HEK293 (cell line): ENCODE measurements at regions not wholly inside any gene's neighbourhood (a gene's known extent, or its start where the extent isn't known, plus 50 kb on each side); places are given as distances from the start of the nearest gene placed in this dataset.

Source experiments
- CTCF ChIA-PET: fragments of 350-600 bp; formaldehyde crosslinking; extraction: SDS; loops from one replicate; lab custom pipeline; 2021; ENCODE audit warnings: antibody characterized with exemption; lab: Yijun Ruan, JAX
- POLR2A ChIA-PET: fragments of 300-600 bp; formaldehyde crosslinking; extraction: SDS; loops from one replicate; lab custom pipeline; 2020; ENCODE audit warnings: antibody characterized with exemption, inconsistent platforms; lab: Yijun Ruan, JAX
- H3K27ac ChIP-seq: fragments of 200-500 bp; sonication (Bioruptor generic); 2 replicates; pipeline ENCODE4 v1.5.1; 2014; ENCODE audit warnings: low read depth, low read length, control low read depth, inconsistent platforms; ENCODE audit errors: extremely low read depth
- H3K36me3 ChIP-seq, 2 experiments: fragments of 200-500 bp in 1 of 2; sonication (Bioruptor generic) in 1 of 2; 1 replicate in 1 of 2; 2 replicates in 1 of 2; pipeline ENCODE4 v1.5.1; 2014 to 2017; ENCODE audit warnings: inconsistent platforms in 2 of 2, low read length in 2 of 2; ENCODE audit not compliant: control insufficient read depth in 2 of 2, insufficient read depth in 1 of 2
- H3K4me1 ChIP-seq: fragments of 200-500 bp; sonication (Bioruptor generic); 2 replicates; pipeline ENCODE4 v1.5.1; 2014; ENCODE audit warnings: mild to moderate bottlenecking, low read length, inconsistent platforms; ENCODE audit not compliant: control insufficient read depth, insufficient read depth
- H3K4me3 ChIP-seq: 2 replicates; pipeline ENCODE4 v1.5.1; 2011; ENCODE audit warnings: low read depth, mild to moderate bottlenecking, control low read depth, low read length, moderate library complexity
- H3K9me3 ChIP-seq: fragments of 200-500 bp; sonication (Bioruptor generic); 2 replicates; pipeline ENCODE4 v1.5.1; 2014; ENCODE audit warnings: low read depth, low read length, inconsistent platforms; ENCODE audit not compliant: control insufficient read depth, insufficient read depth
- GLIS1 ChIP-seq: fragments of 450-650 bp; formaldehyde crosslinking; IDR thresholded peaks from 2 replicates; pipeline ENCODE4 v1.5.1; 2016; ENCODE audit warnings: missing biosample characterization, missing genetic modification characterization
- HOXA7 ChIP-seq: sonication (generic); formaldehyde crosslinking; IDR thresholded peaks from 2 replicates; pipeline ENCODE4 v1.8.1; 2022; ENCODE audit warnings: missing genetic modification reagents, borderline replicate concordance
- HOXD13 ChIP-seq: sonication (generic); formaldehyde crosslinking; IDR thresholded peaks from 2 replicates; pipeline ENCODE4 v1.8.0; 2022; ENCODE audit warnings: missing genetic modification reagents, borderline replicate concordance
- KLF7 ChIP-seq: fragments of 450-650 bp; formaldehyde crosslinking; IDR thresholded peaks from 2 replicates; pipeline ENCODE4 v1.5.1; 2016; ENCODE audit warnings: missing biosample characterization, missing genetic modification characterization, borderline replicate concordance
- MYNN ChIP-seq: fragments of 450-650 bp; formaldehyde crosslinking; IDR thresholded peaks from 2 replicates; pipeline ENCODE4 v1.5.1; 2016; ENCODE audit warnings: missing biosample characterization, missing genetic modification characterization, borderline replicate concordance
- REST ChIP-seq: fragments of 450-650 bp; formaldehyde crosslinking; IDR thresholded peaks from 2 replicates; pipeline ENCODE4 v1.5.1; 2016; ENCODE audit warnings: missing biosample characterization, missing genetic modification characterization
- ZFP69B ChIP-seq: fragments of 450-650 bp; formaldehyde crosslinking; IDR thresholded peaks from 2 replicates; pipeline ENCODE4 v1.5.1; 2016; ENCODE audit warnings: missing biosample characterization, missing genetic modification characterization
- ZNF112 ChIP-seq: fragments of 450-650 bp; formaldehyde crosslinking; IDR thresholded peaks from 2 replicates; pipeline ENCODE4 v1.5.0; 2017; ENCODE audit warnings: missing biosample characterization, missing genetic modification characterization
- ZNF140 ChIP-seq: fragments of 450-650 bp; formaldehyde crosslinking; IDR thresholded peaks from 2 replicates; pipeline ENCODE4 v1.5.1; 2016; ENCODE audit warnings: missing biosample characterization, missing genetic modification characterization
- ZNF146 ChIP-seq: fragments of 450-650 bp; formaldehyde crosslinking; IDR thresholded peaks from 2 replicates; pipeline ENCODE4 v1.5.1; 2016; ENCODE audit warnings: missing biosample characterization, missing genetic modification characterization
- ZNF19 ChIP-seq: fragments of 450-650 bp; formaldehyde crosslinking; IDR thresholded peaks from 2 replicates; pipeline ENCODE4; 2016; ENCODE audit warnings: missing biosample characterization, missing genetic modification characterization, low read depth
- ZNF214 ChIP-seq: fragments of 450-650 bp; formaldehyde crosslinking; IDR thresholded peaks from 2 replicates; pipeline ENCODE4 v1.5.1; 2017; ENCODE audit warnings: missing biosample characterization, mild to moderate bottlenecking, missing genetic modification characterization, borderline replicate concordance
- ZNF239 ChIP-seq: fragments of 450-650 bp; formaldehyde crosslinking; IDR thresholded peaks from 2 replicates; pipeline ENCODE4 v1.5.1; 2016; ENCODE audit warnings: missing biosample characterization, missing genetic modification characterization
- ZNF311 ChIP-seq: fragments of 450-650 bp; formaldehyde crosslinking; IDR thresholded peaks from 2 replicates; pipeline ENCODE4 v1.5.1; 2017; ENCODE audit warnings: missing biosample characterization, missing genetic modification characterization, borderline replicate concordance
- ZNF394 ChIP-seq: fragments of 450-650 bp; formaldehyde crosslinking; IDR thresholded peaks from 2 replicates; pipeline ENCODE4 v1.5.1; 2016; ENCODE audit warnings: missing biosample characterization, missing genetic modification characterization, mild to moderate bottlenecking, moderate library complexity, borderline replicate concordance
- ZNF426 ChIP-seq: fragments of 450-650 bp; formaldehyde crosslinking; IDR thresholded peaks from 2 replicates; pipeline ENCODE4 v1.5.1; 2017; ENCODE audit warnings: missing biosample characterization, missing genetic modification characterization, mild to moderate bottlenecking, inconsistent platforms, moderate library complexity
- ZNF433 ChIP-seq: fragments of 450-650 bp; formaldehyde crosslinking; IDR thresholded peaks from 2 replicates; pipeline ENCODE4 v1.5.1; 2016; ENCODE audit warnings: missing biosample characterization, missing genetic modification characterization, low read depth
- ZNF670 ChIP-seq: fragments of 450-650 bp; formaldehyde crosslinking; IDR thresholded peaks from 2 replicates; pipeline ENCODE4 v1.5.1; 2016; ENCODE audit warnings: missing biosample characterization, missing genetic modification characterization, low read depth
- ZNF768 ChIP-seq: fragments of 450-650 bp; formaldehyde crosslinking; IDR thresholded peaks from 2 replicates; pipeline ENCODE4 v1.5.1; 2018; ENCODE audit warnings: missing biosample characterization, mild to moderate bottlenecking, missing genetic modification characterization
- TF ChIP-seq, protein P1 (sequence below): sonication (generic); formaldehyde crosslinking; IDR thresholded peaks from 2 replicates; pipeline ENCODE4 v1.8.1; 2022; ENCODE audit warnings: mild to moderate bottlenecking, moderate library complexity, missing genetic modification reagents
- TF ChIP-seq, protein P2 (sequence below): fragments of 450-650 bp; formaldehyde crosslinking; conservative IDR thresholded peaks from 2 replicates; pipeline ENCODE4 v1.5.1; 2016; ENCODE audit warnings: low read depth, missing biosample characterization, missing genetic modification characterization
- TF ChIP-seq, protein P3 (sequence below): fragments of 450-650 bp; formaldehyde crosslinking; IDR thresholded peaks from 2 replicates; pipeline ENCODE4 v1.5.1; 2016; ENCODE audit warnings: missing biosample characterization, missing genetic modification characterization

DNA sequence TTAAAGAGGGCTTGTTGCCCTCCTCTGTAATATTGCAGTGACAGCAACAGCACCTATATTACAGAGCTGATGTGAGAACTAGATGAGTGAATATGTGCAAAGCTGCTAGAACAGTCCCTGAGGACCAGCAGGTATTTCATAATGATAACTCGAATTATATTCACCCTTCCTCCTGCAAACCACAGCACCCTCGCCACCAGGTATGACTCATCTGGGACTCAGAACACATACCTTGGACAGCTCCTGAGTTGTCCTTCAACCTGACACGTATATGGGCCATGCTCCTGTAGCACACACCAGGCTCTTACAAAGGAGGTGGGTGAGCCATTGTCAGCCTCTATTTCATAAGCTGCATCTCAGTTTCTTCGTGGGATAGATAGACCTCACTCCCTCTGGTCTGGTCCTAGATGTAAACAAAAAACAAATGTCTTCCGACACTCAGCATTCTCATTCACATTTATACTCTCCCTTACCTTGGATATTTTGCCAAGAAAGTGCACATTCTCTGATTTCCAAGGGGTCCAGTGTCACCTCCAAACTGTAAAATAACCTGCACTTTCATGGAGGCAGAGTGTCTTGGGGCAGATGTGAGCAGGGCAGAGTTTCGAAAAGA, 124.5 kb downstream of the TLE3 start:
- H3K9me3 ChIP-seq, result no peaks in the 10 kb centered on the region
- POLR2A ChIA-PET, result no interaction called here
- H3K4me1 ChIP-seq, result no peaks in the 10 kb centered on the region
- peak; percentile 98 for TF ChIP-seq REST (tag by site-specific recombination)
- TF ChIP-seq HOXD13 (CRISPR knock-in tag), result 0 out of 2 replicates have a peak, but pooled peaks have one; percentile 15
- TF ChIP-seq, protein P1, sequence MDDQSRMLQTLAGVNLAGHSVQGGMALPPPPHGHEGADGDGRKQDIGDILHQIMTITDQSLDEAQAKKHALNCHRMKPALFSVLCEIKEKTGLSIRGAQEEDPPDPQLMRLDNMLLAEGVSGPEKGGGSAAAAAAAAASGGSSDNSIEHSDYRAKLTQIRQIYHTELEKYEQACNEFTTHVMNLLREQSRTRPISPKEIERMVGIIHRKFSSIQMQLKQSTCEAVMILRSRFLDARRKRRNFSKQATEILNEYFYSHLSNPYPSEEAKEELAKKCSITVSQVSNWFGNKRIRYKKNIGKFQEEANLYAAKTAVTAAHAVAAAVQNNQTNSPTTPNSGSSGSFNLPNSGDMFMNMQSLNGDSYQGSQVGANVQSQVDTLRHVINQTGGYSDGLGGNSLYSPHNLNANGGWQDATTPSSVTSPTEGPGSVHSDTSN, result 0 out of 2 replicates have a peak, but pooled peaks have one; percentile 35
- TF ChIP-seq HOXA7 (CRISPR knock-in tag), result no peak
- TF ChIP-seq, all 188 proteins: peak for 3
- Histone ChIP-seq H3K4me3 (no peak overlapping the region), H3K36me3 (no peaks in the 10 kb centered on the region), H3K27ac (no peak overlapping the region)
- CTCF ChIA-PET, result no interaction called here

DNA sequence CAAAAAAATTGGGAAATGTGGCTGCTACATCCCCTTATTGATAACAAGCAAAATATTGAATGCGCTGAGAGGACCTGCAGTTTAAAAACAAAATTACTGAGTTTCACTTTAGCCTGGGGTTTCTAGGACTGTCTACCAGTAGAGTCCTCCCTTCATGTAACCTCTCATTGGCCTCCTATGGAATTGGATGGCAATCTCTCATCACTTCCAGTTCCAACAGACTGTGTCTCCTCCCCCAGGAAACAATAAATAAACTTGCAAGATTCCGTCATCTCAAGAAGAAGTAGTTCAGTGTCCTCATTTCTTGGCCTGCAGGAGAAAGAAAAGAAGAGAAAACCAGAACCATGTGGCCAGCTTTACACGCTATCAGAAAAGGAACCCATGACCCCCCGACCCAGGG, 123.8 kb downstream of the TLE3 start:
- TF ChIP-seq ZFP69B (tag by site-specific recombination), result no peak
- no peak for TF ChIP-seq ZNF433
- no peak for TF ChIP-seq GLIS1 (tag by site-specific recombination)
- TF ChIP-seq ZNF426 (tag by site-specific recombination), result no peak
- TF ChIP-seq ZNF394 (tag by site-specific recombination), result no peak
- TF ChIP-seq ZNF140 (tag by site-specific recombination), result no peak
- TF ChIP-seq ZNF112 (tag by site-specific recombination), result no peak
- TF ChIP-seq ZNF146 (tag by site-specific recombination), result no peak
- TF ChIP-seq KLF7 (tag by site-specific recombination), result no peak
- TF ChIP-seq MYNN (tag by site-specific recombination), result no peak
- TF ChIP-seq ZNF19 (tag by site-specific recombination), result no peak
- TF ChIP-seq, protein P2, sequence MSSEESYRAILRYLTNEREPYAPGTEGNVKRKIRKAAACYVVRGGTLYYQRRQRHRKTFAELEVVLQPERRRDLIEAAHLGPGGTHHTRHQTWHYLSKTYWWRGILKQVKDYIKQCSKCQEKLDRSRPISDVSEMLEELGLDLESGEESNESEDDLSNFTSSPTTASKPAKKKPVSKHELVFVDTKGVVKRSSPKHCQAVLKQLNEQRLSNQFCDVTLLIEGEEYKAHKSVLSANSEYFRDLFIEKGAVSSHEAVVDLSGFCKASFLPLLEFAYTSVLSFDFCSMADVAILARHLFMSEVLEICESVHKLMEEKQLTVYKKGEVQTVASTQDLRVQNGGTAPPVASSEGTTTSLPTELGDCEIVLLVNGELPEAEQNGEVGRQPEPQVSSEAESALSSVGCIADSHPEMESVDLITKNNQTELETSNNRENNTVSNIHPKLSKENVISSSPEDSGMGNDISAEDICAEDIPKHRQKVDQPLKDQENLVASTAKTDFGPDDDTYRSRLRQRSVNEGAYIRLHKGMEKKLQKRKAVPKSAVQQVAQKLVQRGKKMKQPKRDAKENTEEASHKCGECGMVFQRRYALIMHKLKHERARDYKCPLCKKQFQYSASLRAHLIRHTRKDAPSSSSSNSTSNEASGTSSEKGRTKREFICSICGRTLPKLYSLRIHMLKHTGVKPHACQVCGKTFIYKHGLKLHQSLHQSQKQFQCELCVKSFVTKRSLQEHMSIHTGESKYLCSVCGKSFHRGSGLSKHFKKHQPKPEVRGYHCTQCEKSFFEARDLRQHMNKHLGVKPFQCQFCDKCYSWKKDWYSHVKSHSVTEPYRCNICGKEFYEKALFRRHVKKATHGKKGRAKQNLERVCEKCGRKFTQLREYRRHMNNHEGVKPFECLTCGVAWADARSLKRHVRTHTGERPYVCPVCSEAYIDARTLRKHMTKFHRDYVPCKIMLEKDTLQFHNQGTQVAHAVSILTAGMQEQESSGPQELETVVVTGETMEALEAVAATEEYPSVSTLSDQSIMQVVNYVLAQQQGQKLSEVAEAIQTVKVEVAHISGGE (tag by site-specific recombination), result no peak
- TF ChIP-seq ZNF239 (tag by site-specific recombination), result no peak
- TF ChIP-seq, protein P3, sequence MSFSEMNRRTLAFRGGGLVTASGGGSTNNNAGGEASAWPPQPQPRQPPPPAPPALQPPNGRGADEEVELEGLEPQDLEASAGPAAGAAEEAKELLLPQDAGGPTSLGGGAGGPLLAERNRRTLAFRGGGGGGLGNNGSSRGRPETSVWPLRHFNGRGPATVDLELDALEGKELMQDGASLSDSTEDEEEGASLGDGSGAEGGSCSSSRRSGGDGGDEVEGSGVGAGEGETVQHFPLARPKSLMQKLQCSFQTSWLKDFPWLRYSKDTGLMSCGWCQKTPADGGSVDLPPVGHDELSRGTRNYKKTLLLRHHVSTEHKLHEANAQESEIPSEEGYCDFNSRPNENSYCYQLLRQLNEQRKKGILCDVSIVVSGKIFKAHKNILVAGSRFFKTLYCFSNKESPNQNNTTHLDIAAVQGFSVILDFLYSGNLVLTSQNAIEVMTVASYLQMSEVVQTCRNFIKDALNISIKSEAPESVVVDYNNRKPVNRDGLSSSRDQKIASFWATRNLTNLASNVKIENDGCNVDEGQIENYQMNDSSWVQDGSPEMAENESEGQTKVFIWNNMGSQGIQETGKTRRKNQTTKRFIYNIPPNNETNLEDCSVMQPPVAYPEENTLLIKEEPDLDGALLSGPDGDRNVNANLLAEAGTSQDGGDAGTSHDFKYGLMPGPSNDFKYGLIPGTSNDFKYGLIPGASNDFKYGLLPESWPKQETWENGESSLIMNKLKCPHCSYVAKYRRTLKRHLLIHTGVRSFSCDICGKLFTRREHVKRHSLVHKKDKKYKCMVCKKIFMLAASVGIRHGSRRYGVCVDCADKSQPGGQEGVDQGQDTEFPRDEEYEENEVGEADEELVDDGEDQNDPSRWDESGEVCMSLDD (tag by site-specific recombination), result no peak
- TF ChIP-seq ZNF214 (tag by site-specific recombination), result no peak
- no peak for TF ChIP-seq ZNF768 (tag by site-specific recombination)
- TF ChIP-seq ZNF311 (tag by site-specific recombination), result no peak
- TF ChIP-seq ZNF670 (tag by site-specific recombination), result no peak
- POLR2A ChIA-PET, result no interaction called here
- H3K4me3 ChIP-seq, result no peak overlapping the region

More for the DNA sequence above, 123.8 kb downstream of the TLE3 start:
- Histone ChIP-seq H3K27ac (no peak overlapping the region), H3K36me3 (no peaks in the 10 kb centered on the region), H3K9me3 (no peaks in the 10 kb centered on the region), H3K4me1 (no peaks in the 10 kb centered on the region)
- CTCF ChIA-PET, result no interaction called here
